ENCODE measurements at regions not wholly inside any gene's neighbourhood (a gene's known extent, or its start where the extent isn't known, plus 50 kb on each side); places are given as distances from the start of the nearest gene placed in this dataset.

DNA sequence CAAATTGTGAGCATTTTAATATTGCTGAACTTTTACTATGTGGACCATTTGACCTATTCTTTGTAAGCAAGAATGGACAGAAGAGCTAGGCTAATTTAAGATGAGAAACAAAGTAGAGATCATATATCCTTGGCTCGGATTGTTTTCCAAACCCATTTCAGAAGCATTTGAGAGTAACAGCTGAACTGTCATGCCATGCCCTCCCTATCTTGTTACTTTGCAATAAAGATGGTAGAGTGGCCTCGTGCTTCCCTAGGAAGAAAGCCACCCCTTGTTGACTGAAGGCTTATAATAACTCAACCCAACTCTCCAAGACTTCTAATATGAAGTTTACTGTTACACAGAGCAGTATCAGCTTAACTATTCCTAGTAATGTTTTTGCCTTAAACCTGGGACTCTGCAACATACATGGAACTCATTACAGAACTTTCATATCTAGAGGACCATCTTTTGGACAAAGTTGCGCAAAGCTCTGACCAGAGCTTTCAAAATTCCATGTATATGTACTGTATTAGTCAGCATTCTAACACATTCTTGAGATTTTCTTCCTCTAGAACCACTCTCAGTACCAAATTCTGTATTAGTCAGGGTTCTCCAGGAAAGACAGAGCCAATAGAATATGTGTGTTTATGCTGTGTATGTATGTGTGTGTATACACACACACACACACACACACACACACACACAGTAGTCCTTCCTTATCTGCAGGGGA, 68.7 kb downstream of the ADAMTS1 start:
- DNase-seq (ENCODE audit: low read depth) = no peak
- TF ChIP-seq, protein P1, sequence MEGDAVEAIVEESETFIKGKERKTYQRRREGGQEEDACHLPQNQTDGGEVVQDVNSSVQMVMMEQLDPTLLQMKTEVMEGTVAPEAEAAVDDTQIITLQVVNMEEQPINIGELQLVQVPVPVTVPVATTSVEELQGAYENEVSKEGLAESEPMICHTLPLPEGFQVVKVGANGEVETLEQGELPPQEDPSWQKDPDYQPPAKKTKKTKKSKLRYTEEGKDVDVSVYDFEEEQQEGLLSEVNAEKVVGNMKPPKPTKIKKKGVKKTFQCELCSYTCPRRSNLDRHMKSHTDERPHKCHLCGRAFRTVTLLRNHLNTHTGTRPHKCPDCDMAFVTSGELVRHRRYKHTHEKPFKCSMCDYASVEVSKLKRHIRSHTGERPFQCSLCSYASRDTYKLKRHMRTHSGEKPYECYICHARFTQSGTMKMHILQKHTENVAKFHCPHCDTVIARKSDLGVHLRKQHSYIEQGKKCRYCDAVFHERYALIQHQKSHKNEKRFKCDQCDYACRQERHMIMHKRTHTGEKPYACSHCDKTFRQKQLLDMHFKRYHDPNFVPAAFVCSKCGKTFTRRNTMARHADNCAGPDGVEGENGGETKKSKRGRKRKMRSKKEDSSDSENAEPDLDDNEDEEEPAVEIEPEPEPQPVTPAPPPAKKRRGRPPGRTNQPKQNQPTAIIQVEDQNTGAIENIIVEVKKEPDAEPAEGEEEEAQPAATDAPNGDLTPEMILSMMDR (conservative IDR thresholded peaks at IDR 0.05; ENCODE audit: low read depth, low read length) = no peak
- H3K4me3 ChIP-seq (ENCODE audit: low read depth, low read length) = no peak overlapping the region

DNA sequence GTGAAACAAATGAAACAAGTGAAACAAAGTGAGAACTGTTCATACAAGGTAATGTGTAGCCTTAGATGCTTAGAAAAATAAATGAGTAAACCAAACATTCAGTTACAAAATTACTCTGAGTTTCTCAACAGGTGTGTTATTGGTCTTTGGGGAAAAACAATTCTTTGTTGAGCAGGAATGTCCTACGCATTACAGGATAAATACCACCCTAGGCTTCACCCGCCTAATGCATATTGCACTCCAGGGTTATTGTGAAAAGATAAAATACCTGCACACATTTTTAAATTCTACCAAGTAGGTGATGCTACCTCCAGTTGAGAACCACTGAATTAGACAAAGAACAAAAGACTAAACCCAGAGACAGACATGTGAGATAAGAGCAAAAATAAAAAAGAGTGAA, 72.2 kb downstream of the ADAMTS1 start:
- TF ChIP-seq, protein P1 (conservative IDR thresholded peaks at IDR 0.05; ENCODE audit: low read depth, low read length) = no peak
- H3K4me3 ChIP-seq (ENCODE audit: low read depth, low read length) = no peak overlapping the region
- no peak for DNase-seq (ENCODE audit: low read depth)

DNA sequence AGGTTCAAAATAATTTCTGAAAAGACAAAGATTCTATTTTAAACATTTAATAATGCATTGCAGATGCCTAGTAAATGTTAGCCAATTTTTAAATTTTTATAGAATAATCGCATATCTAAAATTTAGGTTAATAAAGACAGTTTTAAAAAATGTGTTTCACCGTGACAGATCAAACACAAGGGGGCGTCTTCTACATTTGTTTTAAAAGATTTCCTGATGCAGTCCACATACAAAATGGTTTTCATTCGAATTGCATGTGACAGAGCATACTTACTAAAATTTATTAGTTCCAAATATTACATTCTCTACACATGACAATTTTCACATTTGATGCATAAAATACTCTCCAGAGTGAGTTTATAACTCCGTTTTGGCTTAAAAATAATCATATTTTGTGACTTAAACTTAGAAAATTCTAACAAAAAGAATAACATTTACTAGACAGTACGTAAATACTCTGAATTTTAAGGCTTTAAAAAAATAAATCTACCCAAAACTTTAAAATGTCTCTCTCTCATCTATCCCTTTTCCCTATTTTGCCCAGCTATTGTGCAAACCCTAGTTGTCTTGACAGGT, 75.5 kb downstream of the ADAMTS1 start:
- H3K4me3 ChIP-seq (ENCODE audit: low read depth, low read length) = no peak overlapping the region
- TF ChIP-seq, protein P1 (conservative IDR thresholded peaks at IDR 0.05; ENCODE audit: low read depth, low read length) = peak; percentile 62
- DNase-seq (ENCODE audit: low read depth) = no peak

DNA sequence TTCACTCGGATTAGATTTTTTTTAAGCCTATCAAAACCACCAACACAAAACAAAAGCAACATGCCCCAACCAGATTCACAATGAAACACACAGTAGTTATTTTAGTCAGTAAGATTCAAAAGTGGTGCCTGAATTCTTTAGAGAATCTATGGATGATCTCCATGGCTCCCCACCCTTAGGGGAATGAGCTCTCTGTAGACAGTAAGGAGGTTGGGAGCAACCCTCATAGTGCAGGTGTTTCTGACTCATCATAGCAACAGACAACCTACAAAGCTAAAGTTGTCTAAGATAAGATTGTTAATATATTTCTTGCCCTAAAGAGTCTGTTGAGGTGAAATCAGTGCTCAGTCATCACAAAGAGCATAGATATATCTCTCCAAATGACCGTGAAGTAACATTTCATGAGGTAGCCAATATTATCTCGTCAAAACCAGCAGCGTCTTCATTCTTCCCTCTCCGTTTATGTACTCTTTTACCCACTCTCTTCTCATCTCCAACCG, 78.3 kb downstream of the ADAMTS1 start:
- DNase-seq (ENCODE audit: low read depth) = no peak
- no peak overlapping the region for H3K4me3 ChIP-seq (ENCODE audit: low read depth, low read length)
- TF ChIP-seq, protein P1 (conservative IDR thresholded peaks at IDR 0.05; ENCODE audit: low read depth, low read length) = no peak

DNA sequence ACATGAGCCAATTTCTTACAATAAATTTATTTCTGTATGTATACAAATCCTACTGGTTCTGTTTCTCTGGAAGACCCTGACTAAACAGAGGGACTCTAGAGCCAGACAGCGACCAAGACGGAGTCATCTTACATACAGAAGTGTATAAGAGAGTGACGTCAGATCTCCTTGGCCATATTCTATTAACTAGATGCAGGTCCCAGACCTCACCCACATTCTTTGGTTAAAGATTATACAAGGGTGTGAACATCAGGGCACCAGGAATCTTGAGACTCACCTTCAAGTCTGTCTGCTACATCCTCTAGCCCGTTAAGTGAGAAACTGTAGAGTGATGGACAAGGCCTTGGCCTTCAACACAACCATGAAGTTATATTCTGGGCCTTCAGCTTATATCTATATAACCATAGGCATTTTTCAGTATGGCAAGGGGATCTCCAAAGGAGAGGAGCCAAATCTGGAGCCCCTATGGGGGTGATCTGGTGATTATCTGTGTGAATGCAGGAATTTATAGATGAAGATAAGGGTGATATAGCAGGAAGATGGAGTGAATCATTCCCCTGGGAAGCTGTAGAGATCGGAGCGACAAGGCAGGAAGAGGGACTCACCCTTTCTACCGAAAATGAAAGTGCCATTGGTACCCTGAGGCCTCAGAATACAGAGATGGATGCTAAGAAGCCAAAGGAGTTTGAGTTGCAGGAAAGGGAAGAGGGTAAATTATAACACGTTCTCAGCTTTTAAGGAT, 83.9 kb downstream of the ADAMTS1 start:
- H3K4me3 ChIP-seq (ENCODE audit: low read depth, low read length) = no peak overlapping the region
- DNase-seq (ENCODE audit: low read depth) = no peak
- TF ChIP-seq, protein P1 (conservative IDR thresholded peaks at IDR 0.05; ENCODE audit: low read depth, low read length) = no peak

DNA sequence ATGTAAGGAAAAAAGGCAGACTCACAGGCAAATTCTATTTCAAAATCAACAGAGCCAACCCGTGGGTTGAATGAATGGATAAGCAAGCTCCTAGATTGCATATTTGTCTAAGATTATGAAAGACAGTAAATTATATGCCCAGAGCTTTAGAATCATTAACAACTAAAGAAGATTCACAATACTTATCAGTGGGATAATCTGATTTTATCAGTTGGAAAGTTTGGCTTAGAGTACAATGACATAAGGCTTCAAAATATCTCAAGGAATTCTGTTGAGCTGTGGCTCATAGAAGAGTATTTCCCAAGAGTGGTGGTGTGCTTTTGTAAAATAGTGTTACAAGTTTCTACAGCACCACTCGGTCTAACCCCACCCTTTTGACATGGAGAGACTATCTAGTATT, 85.5 kb downstream of the ADAMTS1 start:
- TF ChIP-seq, protein P1 (conservative IDR thresholded peaks at IDR 0.05; ENCODE audit: low read depth, low read length) = no peak
- no peak for DNase-seq (ENCODE audit: low read depth)
- no peak overlapping the region for H3K4me3 ChIP-seq (ENCODE audit: low read depth, low read length)

Measured in epithelial cell of proximal tubule (primary cell).